ENCODE measurements at regions not wholly inside any gene's neighbourhood (a gene's known extent, or its start where the extent isn't known, plus 50 kb on each side); places are given as distances from the start of the nearest gene placed in this dataset.

GRCh38 chr11:10982704-10983510 lies 125.1 kb upstream of the ZBED5 start:
- Histone ChIP-seq H3K4me3 (ENCODE audit: low read depth, low read length) (no peak overlapping the region), H3K27me3 (ENCODE audit: control insufficient read depth, insufficient read depth, low read length) (peaks cover 3% of the 10 kb centered on the region), H3K36me3 (ENCODE audit: control insufficient read depth, insufficient read depth, low read length) (no peaks in the 10 kb centered on the region)
- ChIA-PET CTCF (no interaction called here), POLR2A (no interaction called here)
- DNase-seq (ENCODE audit: low read depth): no peak
- no peak for TF ChIP-seq CTCF (IDR thresholded peaks at IDR 0.05; ENCODE audit: insufficient read depth, low read depth, low read length)

GRCh38 chr11:10979529-10979928 lies 121.7 kb upstream of the ZBED5 start:
- Histone ChIP-seq H3K4me3 (ENCODE audit: low read depth, low read length) (no peak overlapping the region), H3K36me3 (ENCODE audit: control insufficient read depth, insufficient read depth, low read length) (no peaks in the 10 kb centered on the region), H3K27me3 (ENCODE audit: control insufficient read depth, insufficient read depth, low read length) (no peaks in the 10 kb centered on the region; the same call in 1 of the 2 replicates)
- no peak for DNase-seq (ENCODE audit: low read depth)
- no peak for TF ChIP-seq CTCF (IDR thresholded peaks at IDR 0.05; ENCODE audit: insufficient read depth, low read depth, low read length)
- POLR2A ChIA-PET: no interaction called here
- CTCF ChIA-PET: interaction anchor here (0.9 to 1.5 kb wide), 2 partner anchors 10 to 12 kb away, joined by 3 to 8 read pairs; no protein-coding TSS in a partner anchor

- CTCF ChIA-PET: interaction anchor here (1.0 kb wide), 1 partner anchor 186 kb away, joined by 3 read pairs; no protein-coding TSS in a partner anchor
- Histone ChIP-seq H3K36me3 (ENCODE audit: control insufficient read depth, insufficient read depth, low read length) (no peaks in the 10 kb centered on the region), H3K4me3 (ENCODE audit: low read depth, low read length) (no peak overlapping the region), H3K27me3 (ENCODE audit: control insufficient read depth, insufficient read depth, low read length) (no peaks in the 10 kb centered on the region; the same call in 1 of the 2 replicates)
- POLR2A ChIA-PET: no interaction called here
- DNase-seq (ENCODE audit: low read depth): no peak
- no peak for TF ChIP-seq CTCF (IDR thresholded peaks at IDR 0.05; ENCODE audit: insufficient read depth, low read depth, low read length)
Observed at GRCh38 chr11:10978198-10978597, 120.3 kb upstream of the ZBED5 start.

- no peaks in the 10 kb centered on the region; the same call in 1 of the 2 replicates for H3K27me3 ChIP-seq (ENCODE audit: control insufficient read depth, insufficient read depth, low read length)
- CTCF ChIA-PET: interaction anchor here (0.6 kb wide), 1 partner anchor 24 kb away, joined by 3 read pairs; no protein-coding TSS in a partner anchor
- H3K4me3 ChIP-seq (ENCODE audit: low read depth, low read length): no peak overlapping the region
- DNase-seq (ENCODE audit: low read depth): no peak
- POLR2A ChIA-PET: no interaction called here
- TF ChIP-seq CTCF (IDR thresholded peaks at IDR 0.05; ENCODE audit: insufficient read depth, low read depth, low read length): no peak
- H3K36me3 ChIP-seq (ENCODE audit: control insufficient read depth, insufficient read depth, low read length): no peaks in the 10 kb centered on the region
Observed at GRCh38 chr11:10975287-10975721, 117.5 kb upstream of the ZBED5 start.

- TF ChIP-seq CTCF (IDR thresholded peaks at IDR 0.05; ENCODE audit: insufficient read depth, low read depth, low read length): no peak
- CTCF ChIA-PET: no interaction called here
- Histone ChIP-seq H3K4me3 (ENCODE audit: low read depth, low read length) (no peak overlapping the region), H3K36me3 (ENCODE audit: control insufficient read depth, insufficient read depth, low read length) (no peaks in the 10 kb centered on the region), H3K27me3 (ENCODE audit: control insufficient read depth, insufficient read depth, low read length) (no peaks in the 10 kb centered on the region; the same call in 1 of the 2 replicates)
- POLR2A ChIA-PET: no interaction called here
- DNase-seq (ENCODE audit: low read depth): no peak
Observed at GRCh38 chr11:10973416-10973815, 115.6 kb upstream of the ZBED5 start.

Data from BJ (cell line).